Activated T-helper 1 cell treated with anti-CD3 and anti-CD28 coated beads, Interleukin-12 subunit alpha, Interleukin-12 subunit beta, Interleukin-2, Interleukin-4 antibody, amounts not matched to agents 30 ng/mL and 10 ng/mL and 1 ng/mL, durations not matched to agents 14 hours and 24 hours and 36 hours (primary cell): ENCODE measurements at regions not wholly inside any gene's neighbourhood (a gene's known extent, or its start where the extent isn't known, plus 50 kb on each side); places are given as distances from the start of the nearest gene placed in this dataset.

Experiments used
- DNase-seq: peaks from one replicate; pipeline ENCODE4 v3.0.0; 2021; ENCODE audit warnings: low spot score
- H3K27ac Mint-ChIP-seq: one replicate; pipeline ENCODE4 v1.8.0; 2021; ENCODE audit warnings: mild to moderate bottlenecking, mixed read lengths
- H3K27me3 Mint-ChIP-seq: one replicate; pipeline ENCODE4 v1.8.0; 2022; ENCODE audit warnings: mild to moderate bottlenecking, moderate library complexity, mixed read lengths; ENCODE audit not compliant: insufficient read depth
- H3K36me3 Mint-ChIP-seq: one replicate; pipeline ENCODE4 v1.8.0; 2021; ENCODE audit warnings: low read depth, mixed read lengths
- H3K4me1 Mint-ChIP-seq: one replicate; pipeline ENCODE4 v1.8.0; 2021; ENCODE audit warnings: low read depth, mixed read lengths
- H3K4me3 Mint-ChIP-seq: one replicate; pipeline ENCODE4 v1.8.0; 2021; ENCODE audit warnings: mild to moderate bottlenecking, moderate library complexity, mixed read lengths
- H3K9me3 Mint-ChIP-seq: one replicate; pipeline ENCODE4 v1.8.0; 2021; ENCODE audit warnings: mixed read lengths
- intact Hi-C: fragments of 100-400 bp; cut with micrococcal nuclease; formaldehyde crosslinking; loops from one replicate; pipeline ENCODE4 v1.15.1; 2024

- DNase-seq, result no peak
- Mint-ChIP-seq H3K36me3 (no peaks in the 10 kb centered on the region), H3K27me3 (no peaks in the 10 kb centered on the region), H3K27ac (no peak overlapping the region), H3K9me3 (peaks cover 6% of the 10 kb centered on the region), H3K4me3 (no peak overlapping the region), H3K4me1 (no peaks in the 10 kb centered on the region)
- intact Hi-C loops, result no loop called here
These were observed 1117.2 kb upstream of the SPRY2 start for GRCh38 chr13:81458170-81458569.

- DNase-seq, result no peak
- Mint-ChIP-seq H3K4me3 (no peak overlapping the region), H3K9me3 (peaks cover 9% of the 10 kb centered on the region), H3K27me3 (no peaks in the 10 kb centered on the region), H3K27ac (no peak overlapping the region), H3K4me1 (no peaks in the 10 kb centered on the region), H3K36me3 (no peaks in the 10 kb centered on the region)
- intact Hi-C loops, result no loop called here
These were observed 1105.5 kb upstream of the SPRY2 start for GRCh38 chr13:81446441-81446840.

- intact Hi-C loops, result no loop called here
- Mint-ChIP-seq H3K4me3 (no peak overlapping the region), H3K36me3 (no peaks in the 10 kb centered on the region), H3K27ac (no peak overlapping the region), H3K9me3 (peaks cover 9% of the 10 kb centered on the region), H3K27me3 (no peaks in the 10 kb centered on the region), H3K4me1 (no peaks in the 10 kb centered on the region)
- no peak for DNase-seq
These were observed 1102.0 kb upstream of the SPRY2 start for GRCh38 chr13:81442904-81443303.

GRCh38 chr13:81425286-81425685, 1084.4 kb upstream of the SPRY2 start:
- H3K4me3 Mint-ChIP-seq, result no peak overlapping the region
- peaks cover 9% of the 10 kb centered on the region for H3K9me3 Mint-ChIP-seq
- no peaks in the 10 kb centered on the region for H3K27me3 Mint-ChIP-seq
- no peaks in the 10 kb centered on the region for H3K36me3 Mint-ChIP-seq
- intact Hi-C loops, result no loop called here
- no peak for DNase-seq
- no peaks in the 10 kb centered on the region for H3K4me1 Mint-ChIP-seq
- H3K27ac Mint-ChIP-seq, result no peak overlapping the region

- Mint-ChIP-seq H3K9me3 (peaks cover 6% of the 10 kb centered on the region), H3K27me3 (no peaks in the 10 kb centered on the region), H3K36me3 (no peaks in the 10 kb centered on the region), H3K27ac (no peak overlapping the region), H3K4me1 (no peaks in the 10 kb centered on the region), H3K4me3 (no peak overlapping the region)
- intact Hi-C loops, result no loop called here
- DNase-seq, result no peak
These were observed 1068.4 kb upstream of the SPRY2 start for GRCh38 chr13:81409284-81409683.

- Mint-ChIP-seq H3K4me3 (no peak overlapping the region), H3K36me3 (no peaks in the 10 kb centered on the region), H3K4me1 (no peaks in the 10 kb centered on the region), H3K27ac (no peak overlapping the region), H3K27me3 (no peaks in the 10 kb centered on the region), H3K9me3 (peaks cover 4% of the 10 kb centered on the region)
- DNase-seq, result no peak
- intact Hi-C loops, result no loop called here
These were observed 1067.7 kb upstream of the SPRY2 start for GRCh38 chr13:81408647-81409046.

GRCh38 chr13:81406639-81407292, 1065.8 kb upstream of the SPRY2 start:
- H3K9me3 Mint-ChIP-seq, result peaks cover 4% of the 10 kb centered on the region
- H3K36me3 Mint-ChIP-seq, result no peaks in the 10 kb centered on the region
- intact Hi-C loops, result no loop called here
- no peaks in the 10 kb centered on the region for H3K27me3 Mint-ChIP-seq
- DNase-seq, result no peak
- no peak overlapping the region for H3K27ac Mint-ChIP-seq
- no peak overlapping the region for H3K4me3 Mint-ChIP-seq
- no peaks in the 10 kb centered on the region for H3K4me1 Mint-ChIP-seq

GRCh38 chr13:81406022-81406421, 1065.1 kb upstream of the SPRY2 start:
- Mint-ChIP-seq H3K9me3 (peaks cover 4% of the 10 kb centered on the region), H3K36me3 (no peaks in the 10 kb centered on the region), H3K27ac (no peak overlapping the region), H3K27me3 (no peaks in the 10 kb centered on the region), H3K4me3 (no peak overlapping the region), H3K4me1 (no peaks in the 10 kb centered on the region)
- DNase-seq, result no peak
- intact Hi-C loops, result no loop called here

- Mint-ChIP-seq H3K36me3 (no peaks in the 10 kb centered on the region), H3K27ac (no peak overlapping the region), H3K4me1 (no peaks in the 10 kb centered on the region), H3K9me3 (peaks cover 23% of the 10 kb centered on the region), H3K4me3 (no peak overlapping the region), H3K27me3 (no peaks in the 10 kb centered on the region)
- no peak for DNase-seq
- intact Hi-C loops, result no loop called here
These were observed 1055.3 kb upstream of the SPRY2 start for GRCh38 chr13:81396192-81396591.

- H3K4me3 Mint-ChIP-seq, result no peak overlapping the region
- no peak overlapping the region for H3K27ac Mint-ChIP-seq
- no peaks in the 10 kb centered on the region for H3K36me3 Mint-ChIP-seq
- no peaks in the 10 kb centered on the region for H3K4me1 Mint-ChIP-seq
- intact Hi-C loops, result no loop called here
- no peak for DNase-seq
- no peaks in the 10 kb centered on the region for H3K27me3 Mint-ChIP-seq
- peaks cover 24% of the 10 kb centered on the region for H3K9me3 Mint-ChIP-seq
These were observed 1054.4 kb upstream of the SPRY2 start for GRCh38 chr13:81395368-81395767.

GRCh38 chr13:81394640-81395039, 1053.7 kb upstream of the SPRY2 start:
- Mint-ChIP-seq H3K4me1 (no peaks in the 10 kb centered on the region), H3K27me3 (no peaks in the 10 kb centered on the region), H3K9me3 (peaks cover 29% of the 10 kb centered on the region), H3K27ac (no peak overlapping the region), H3K36me3 (no peaks in the 10 kb centered on the region), H3K4me3 (no peak overlapping the region)
- intact Hi-C loops, result no loop called here
- no peak for DNase-seq

GRCh38 chr13:81393721-81394120, 1052.8 kb upstream of the SPRY2 start:
- Mint-ChIP-seq H3K27ac (no peak overlapping the region), H3K36me3 (no peaks in the 10 kb centered on the region), H3K27me3 (no peaks in the 10 kb centered on the region), H3K4me1 (no peaks in the 10 kb centered on the region), H3K4me3 (no peak overlapping the region), H3K9me3 (peaks cover 35% of the 10 kb centered on the region)
- intact Hi-C loops, result no loop called here
- no peak for DNase-seq

- Mint-ChIP-seq H3K27ac (no peak overlapping the region), H3K4me1 (no peaks in the 10 kb centered on the region), H3K36me3 (no peaks in the 10 kb centered on the region), H3K9me3 (peaks cover 35% of the 10 kb centered on the region), H3K4me3 (no peak overlapping the region), H3K27me3 (no peaks in the 10 kb centered on the region)
- intact Hi-C loops, result no loop called here
- no peak for DNase-seq
These were observed 1052.2 kb upstream of the SPRY2 start for GRCh38 chr13:81393110-81393509.

GRCh38 chr13:81388400-81388799, 1047.5 kb upstream of the SPRY2 start:
- intact Hi-C loops, result no loop called here
- H3K9me3 Mint-ChIP-seq, result peaks cover 27% of the 10 kb centered on the region

More at GRCh38 chr13:81388400-81388799, 1047.5 kb upstream of the SPRY2 start:
- Mint-ChIP-seq H3K4me1 (no peaks in the 10 kb centered on the region), H3K27ac (no peak overlapping the region), H3K36me3 (no peaks in the 10 kb centered on the region), H3K27me3 (no peaks in the 10 kb centered on the region), H3K4me3 (no peak overlapping the region)
- DNase-seq, result no peak
